Endothelial cell of umbilical vein (primary cell): ENCODE measurements at regions not wholly inside any gene's neighbourhood (a gene's known extent, or its start where the extent isn't known, plus 50 kb on each side); places are given as distances from the start of the nearest gene placed in this dataset.
"Not testable (repeated sequence)": the region's sequence is repeated elsewhere in the genome, so short reads cannot be mapped to it uniquely, and the experiment has no call there.

Experiments
- BruUV-seq: library from RNA; stranded (reverse); fragments of 400-500 nt; replicated peaks from 2 replicates; lab custom pipeline; 2021; lab: Mats Ljungman, UMichigan
- CTCF ChIA-PET: fragments of 300-600, 350-600 bp; sonication (Branson Sonifier 250); formaldehyde crosslinking; loops from one replicate; lab custom pipeline; 2021; ENCODE audit warnings: antibody characterized with exemption, inconsistent platforms; lab: Charles Lee
- POLR2A ChIA-PET: fragments of 300-600, 350-600 bp; sonication (Branson Sonifier 250); formaldehyde crosslinking; loops from one replicate; lab custom pipeline; 2021; ENCODE audit warnings: antibody characterized with exemption, inconsistent platforms; lab: Charles Lee
- DNase-seq: peaks from one replicate; pipeline ENCODE4 v3.0.0-alpha.2; 2011; ENCODE audit warnings: low read depth, low spot score
- FAIRE-seq: peaks from 2 replicates; lab custom pipeline; 2011; peaks lifted over from hg19 to GRCh38; lab: Jason Lieb, UNC
- H2AFZ ChIP-seq: 2 replicates; pipeline ENCODE4 v1.6.0; 2012; ENCODE audit warnings: low read depth, low read length, control low read depth, inconsistent platforms
- H3K27ac ChIP-seq: 2 replicates; pipeline ENCODE4 v1.5.1; 2011; ENCODE audit warnings: low read depth, mild to moderate bottlenecking, control low read depth, low read length, moderate library complexity; ENCODE audit not compliant: insufficient read depth
- H3K27me3 ChIP-seq, 2 experiments: 2 replicates each; pipeline versions ENCODE4 v1.6.0 to v1.6.1; 2011; ENCODE audit warnings: low read length in 2 of 2, mixed read lengths in 1 of 2; ENCODE audit not compliant: control insufficient read depth in 2 of 2, insufficient read depth in 2 of 2
- H3K36me3 ChIP-seq, 2 experiments: 2 replicates in 1 of 2; 3 replicates in 1 of 2; pipeline ENCODE4 v1.5.1; 2011; ENCODE audit warnings: low read length in 2 of 2, mild to moderate bottlenecking in 1 of 2, moderate library complexity in 1 of 2; ENCODE audit not compliant: control insufficient read depth in 2 of 2, insufficient read depth in 2 of 2; ENCODE audit errors: extremely low read depth in 1 of 2
- H3K4me1 ChIP-seq: 3 replicates; pipeline ENCODE4 v1.5.1; 2011; ENCODE audit warnings: mild to moderate bottlenecking, low read length; ENCODE audit not compliant: control insufficient read depth, insufficient read depth; ENCODE audit errors: extremely low read depth
- H3K4me2 ChIP-seq: 2 replicates; pipeline ENCODE4 v1.6.1; 2011; ENCODE audit warnings: low read length, control low read depth, mixed read lengths; ENCODE audit not compliant: insufficient read depth
- H3K4me3 ChIP-seq, 3 experiments: fragments of 200-600 bp in 1 of 3; sonication (generic), shearing (Covaris generic) in 1 of 3; replicated peaks in 1 of 3; 2 replicates each; pipeline ENCODE4 v1.5.1; 2011 to 2016; ENCODE audit warnings: control low read depth in 3 of 3, low read length in 3 of 3, mild to moderate bottlenecking in 2 of 3, inconsistent platforms in 1 of 3, low read depth in 1 of 3, moderate library complexity in 1 of 3; ENCODE audit not compliant: insufficient read depth in 1 of 3
- H3K79me2 ChIP-seq: 2 replicates; pipeline ENCODE4 v1.6.0; 2012; ENCODE audit warnings: low read length, inconsistent platforms; ENCODE audit not compliant: control insufficient read depth, insufficient read depth
- H3K9ac ChIP-seq: replicated peaks from 2 replicates; pipeline ENCODE3; 2011; ENCODE audit warnings: low read length, control low read depth; ENCODE audit not compliant: insufficient read depth; ENCODE audit errors: extremely low read depth
- H3K9me1 ChIP-seq: replicated peaks from 3 replicates; pipeline ENCODE4 v1.6.0; 2011; ENCODE audit warnings: mild to moderate bottlenecking, low read length; ENCODE audit not compliant: control insufficient read depth, insufficient read depth; ENCODE audit errors: extremely low read depth
- H3K9me3 ChIP-seq: replicated peaks from 2 replicates; pipeline ENCODE4 v1.5.1; 2012; ENCODE audit warnings: low read length, inconsistent platforms; ENCODE audit not compliant: control insufficient read depth, insufficient read depth
- H4K20me1 ChIP-seq: replicated peaks from 2 replicates; pipeline ENCODE3; 2011; ENCODE audit warnings: mild to moderate bottlenecking, low read length; ENCODE audit not compliant: control insufficient read depth, insufficient read depth; ENCODE audit errors: extremely low read depth
- CTCF ChIP-seq, 2 donors: IDR thresholded peaks; 1 replicate in 1 of 2; 2 replicates in 1 of 2; pipeline ENCODE4 v1.5.1; 2011; ENCODE audit warnings: low read length in 2 of 2, mild to moderate bottlenecking in 2 of 2, moderate library complexity in 2 of 2, control low read depth in 1 of 2, inconsistent platforms in 1 of 2, low read depth in 1 of 2; ENCODE audit not compliant: insufficient read depth in 1 of 2; ENCODE audit errors: extremely low read depth in 1 of 2
- EZH2 ChIP-seq: IDR thresholded peaks from 2 replicates; pipeline ENCODE4 v1.6.1; 2012; ENCODE audit warnings: borderline replicate concordance, low read depth, mild to moderate bottlenecking, moderate library complexity, low read length, inconsistent platforms; ENCODE audit not compliant: severe bottlenecking
- FOS ChIP-seq: IDR thresholded peaks from 2 replicates; pipeline ENCODE4 v1.6.1; 2011; ENCODE audit warnings: mild to moderate bottlenecking, low read length, moderate library complexity, borderline replicate concordance; ENCODE audit not compliant: insufficient read depth
- GATA2 ChIP-seq: IDR thresholded peaks from 2 replicates; pipeline ENCODE4 v1.7.0; 2011; ENCODE audit warnings: low read depth, mild to moderate bottlenecking, moderate library complexity, mixed read lengths, low read length; ENCODE audit not compliant: insufficient read length, insufficient read depth
- JUN ChIP-seq: IDR thresholded peaks from 2 replicates; pipeline ENCODE4 v1.6.1; 2011; ENCODE audit warnings: borderline replicate concordance, low read depth; ENCODE audit not compliant: insufficient read length, insufficient read depth
- MAX ChIP-seq: IDR thresholded peaks from 2 replicates; pipeline ENCODE4 v1.6.1; 2011; ENCODE audit not compliant: insufficient read depth, insufficient read length
- MYC ChIP-seq: IDR thresholded peaks from one replicate; pipeline ENCODE4 v1.6.1; 2011; ENCODE audit warnings: mild to moderate bottlenecking, low read depth, low read length
- POLR2A ChIP-seq: IDR thresholded peaks from 2 replicates; pipeline ENCODE4 v1.6.1; 2012; ENCODE audit warnings: low read depth, mild to moderate bottlenecking, control low read depth, low read length
- POLR2AphosphoS5 ChIP-seq: IDR thresholded peaks from 2 replicates; pipeline ENCODE4 v1.6.1; 2012; ENCODE audit warnings: low read depth, mild to moderate bottlenecking, control low read depth, low read length, moderate library complexity; ENCODE audit not compliant: insufficient read depth
- dilution Hi-C: fragments of 300-500 bp; cut with MboI; formaldehyde crosslinking; loops from one replicate; pipeline ENCODE4 v1.15.0; 2019; ENCODE audit warnings: low sequenced_read_pairs; ENCODE audit not compliant: extremely low pct_ligation_motif_present
- intact Hi-C: fragments of 100-400 bp; cut with micrococcal nuclease; formaldehyde crosslinking; loops from one replicate; pipeline ENCODE4 v1.10.0; 2022

- FAIRE-seq: no peak
Measured at GRCh38 chr13:110042253-110042950, 256.0 kb upstream of the IRS2 start.

GRCh38 chr13:110041638-110042037 lies 255.3 kb upstream of the IRS2 start:
- CTCF ChIA-PET, BruUV-seq, FAIRE-seq, H3K9ac ChIP-seq, intact Hi-C loops, H3K79me2 ChIP-seq, H3K4me1 ChIP-seq, H3K9me1 ChIP-seq, H3K27me3 ChIP-seq, H3K9me3 ChIP-seq, H3K4me3 ChIP-seq, H3K36me3 ChIP-seq, H3K27ac ChIP-seq, DNase-seq, H3K4me2 ChIP-seq, H2AFZ ChIP-seq, H4K20me1 ChIP-seq, dilution Hi-C loops, POLR2A ChIA-PET: not testable (repeated sequence)

More at GRCh38 chr13:110042253-110042950, 256.0 kb upstream of the IRS2 start:
- Histone ChIP-seq H3K9me3 (no peaks in the 10 kb centered on the region), H3K9me1 (no peaks in the 10 kb centered on the region), H3K27me3 (no peaks in the 10 kb centered on the region), H3K4me3 (no peak overlapping the region), H4K20me1 (no peaks in the 10 kb centered on the region), H3K4me2 (no peak overlapping the region), H2AFZ (no peak overlapping the region), H3K27ac (no peak overlapping the region), H3K9ac (no peak overlapping the region), H3K79me2 (no peaks in the 10 kb centered on the region), H3K36me3 (no peaks in the 10 kb centered on the region), H3K4me1 (no peaks in the 10 kb centered on the region)
- dilution Hi-C loops (no loop called here), intact Hi-C loops (no loop called here)
- TF ChIP-seq JUN (no peak), MAX (no peak), FOS (no peak), EZH2 (no peak), POLR2AphosphoS5 (no peak), GATA2 (no peak), POLR2A (no peak), MYC (no peak), CTCF (IDR thresholded peaks at IDR 0.05; ENCODE audit: extremely low read depth in 1 of 2, insufficient read depth in 1 of 2, low read depth in 1 of 2, low read length in 2 of 2) (no peak)
- ChIA-PET CTCF (no interaction called here), POLR2A (no interaction called here)
- DNase-seq: no peak
- no TSS peak for BruUV-seq
